Endothelial cell of umbilical vein (primary cell): ENCODE measurements at regions not wholly inside any gene's neighbourhood (a gene's known extent, or its start where the extent isn't known, plus 50 kb on each side); places are given as distances from the start of the nearest gene placed in this dataset.

Experiments
- BruUV-seq: library from RNA; stranded (reverse); fragments of 400-500 nt; replicated peaks from 2 replicates; lab custom pipeline; 2021; lab: Mats Ljungman, UMichigan
- CTCF ChIA-PET: fragments of 300-600, 350-600 bp; sonication (Branson Sonifier 250); formaldehyde crosslinking; loops from one replicate; lab custom pipeline; 2021; ENCODE audit warnings: antibody characterized with exemption, inconsistent platforms; lab: Charles Lee
- POLR2A ChIA-PET: fragments of 300-600, 350-600 bp; sonication (Branson Sonifier 250); formaldehyde crosslinking; loops from one replicate; lab custom pipeline; 2021; ENCODE audit warnings: antibody characterized with exemption, inconsistent platforms; lab: Charles Lee
- DNase-seq: peaks from one replicate; pipeline ENCODE4 v3.0.0-alpha.2; 2011; ENCODE audit warnings: low read depth, low spot score
- FAIRE-seq: peaks from 2 replicates; lab custom pipeline; 2011; peaks lifted over from hg19 to GRCh38; lab: Jason Lieb, UNC
- H2AFZ ChIP-seq: 2 replicates; pipeline ENCODE4 v1.6.0; 2012; ENCODE audit warnings: low read depth, low read length, control low read depth, inconsistent platforms
- H3K27ac ChIP-seq: 2 replicates; pipeline ENCODE4 v1.5.1; 2011; ENCODE audit warnings: low read depth, mild to moderate bottlenecking, control low read depth, low read length, moderate library complexity; ENCODE audit not compliant: insufficient read depth
- H3K27me3 ChIP-seq, 2 experiments: 2 replicates each; pipeline versions ENCODE4 v1.6.0 to v1.6.1; 2011; ENCODE audit warnings: low read length in 2 of 2, mixed read lengths in 1 of 2; ENCODE audit not compliant: control insufficient read depth in 2 of 2, insufficient read depth in 2 of 2
- H3K36me3 ChIP-seq, 2 experiments: 2 replicates in 1 of 2; 3 replicates in 1 of 2; pipeline ENCODE4 v1.5.1; 2011; ENCODE audit warnings: low read length in 2 of 2, mild to moderate bottlenecking in 1 of 2, moderate library complexity in 1 of 2; ENCODE audit not compliant: control insufficient read depth in 2 of 2, insufficient read depth in 2 of 2; ENCODE audit errors: extremely low read depth in 1 of 2
- H3K4me1 ChIP-seq: 3 replicates; pipeline ENCODE4 v1.5.1; 2011; ENCODE audit warnings: mild to moderate bottlenecking, low read length; ENCODE audit not compliant: control insufficient read depth, insufficient read depth; ENCODE audit errors: extremely low read depth
- H3K4me2 ChIP-seq: 2 replicates; pipeline ENCODE4 v1.6.1; 2011; ENCODE audit warnings: low read length, control low read depth, mixed read lengths; ENCODE audit not compliant: insufficient read depth
- H3K4me3 ChIP-seq, 3 experiments: fragments of 200-600 bp in 1 of 3; sonication (generic), shearing (Covaris generic) in 1 of 3; replicated peaks in 1 of 3; 2 replicates each; pipeline ENCODE4 v1.5.1; 2011 to 2016; ENCODE audit warnings: control low read depth in 3 of 3, low read length in 3 of 3, mild to moderate bottlenecking in 2 of 3, inconsistent platforms in 1 of 3, low read depth in 1 of 3, moderate library complexity in 1 of 3; ENCODE audit not compliant: insufficient read depth in 1 of 3
- H3K79me2 ChIP-seq: 2 replicates; pipeline ENCODE4 v1.6.0; 2012; ENCODE audit warnings: low read length, inconsistent platforms; ENCODE audit not compliant: control insufficient read depth, insufficient read depth
- H3K9ac ChIP-seq: replicated peaks from 2 replicates; pipeline ENCODE3; 2011; ENCODE audit warnings: low read length, control low read depth; ENCODE audit not compliant: insufficient read depth; ENCODE audit errors: extremely low read depth
- H3K9me1 ChIP-seq: replicated peaks from 3 replicates; pipeline ENCODE4 v1.6.0; 2011; ENCODE audit warnings: mild to moderate bottlenecking, low read length; ENCODE audit not compliant: control insufficient read depth, insufficient read depth; ENCODE audit errors: extremely low read depth
- H3K9me3 ChIP-seq: replicated peaks from 2 replicates; pipeline ENCODE4 v1.5.1; 2012; ENCODE audit warnings: low read length, inconsistent platforms; ENCODE audit not compliant: control insufficient read depth, insufficient read depth
- H4K20me1 ChIP-seq: replicated peaks from 2 replicates; pipeline ENCODE3; 2011; ENCODE audit warnings: mild to moderate bottlenecking, low read length; ENCODE audit not compliant: control insufficient read depth, insufficient read depth; ENCODE audit errors: extremely low read depth
- CTCF ChIP-seq, 2 donors: IDR thresholded peaks; 1 replicate in 1 of 2; 2 replicates in 1 of 2; pipeline ENCODE4 v1.5.1; 2011; ENCODE audit warnings: low read length in 2 of 2, mild to moderate bottlenecking in 2 of 2, moderate library complexity in 2 of 2, control low read depth in 1 of 2, inconsistent platforms in 1 of 2, low read depth in 1 of 2; ENCODE audit not compliant: insufficient read depth in 1 of 2; ENCODE audit errors: extremely low read depth in 1 of 2
- EZH2 ChIP-seq: IDR thresholded peaks from 2 replicates; pipeline ENCODE4 v1.6.1; 2012; ENCODE audit warnings: borderline replicate concordance, low read depth, mild to moderate bottlenecking, moderate library complexity, low read length, inconsistent platforms; ENCODE audit not compliant: severe bottlenecking
- FOS ChIP-seq: IDR thresholded peaks from 2 replicates; pipeline ENCODE4 v1.6.1; 2011; ENCODE audit warnings: mild to moderate bottlenecking, low read length, moderate library complexity, borderline replicate concordance; ENCODE audit not compliant: insufficient read depth
- GATA2 ChIP-seq: IDR thresholded peaks from 2 replicates; pipeline ENCODE4 v1.7.0; 2011; ENCODE audit warnings: low read depth, mild to moderate bottlenecking, moderate library complexity, mixed read lengths, low read length; ENCODE audit not compliant: insufficient read length, insufficient read depth
- JUN ChIP-seq: IDR thresholded peaks from 2 replicates; pipeline ENCODE4 v1.6.1; 2011; ENCODE audit warnings: borderline replicate concordance, low read depth; ENCODE audit not compliant: insufficient read length, insufficient read depth
- MAX ChIP-seq: IDR thresholded peaks from 2 replicates; pipeline ENCODE4 v1.6.1; 2011; ENCODE audit not compliant: insufficient read depth, insufficient read length
- MYC ChIP-seq: IDR thresholded peaks from one replicate; pipeline ENCODE4 v1.6.1; 2011; ENCODE audit warnings: mild to moderate bottlenecking, low read depth, low read length
- POLR2A ChIP-seq: IDR thresholded peaks from 2 replicates; pipeline ENCODE4 v1.6.1; 2012; ENCODE audit warnings: low read depth, mild to moderate bottlenecking, control low read depth, low read length
- POLR2AphosphoS5 ChIP-seq: IDR thresholded peaks from 2 replicates; pipeline ENCODE4 v1.6.1; 2012; ENCODE audit warnings: low read depth, mild to moderate bottlenecking, control low read depth, low read length, moderate library complexity; ENCODE audit not compliant: insufficient read depth
- dilution Hi-C: fragments of 300-500 bp; cut with MboI; formaldehyde crosslinking; loops from one replicate; pipeline ENCODE4 v1.15.0; 2019; ENCODE audit warnings: low sequenced_read_pairs; ENCODE audit not compliant: extremely low pct_ligation_motif_present
- intact Hi-C: fragments of 100-400 bp; cut with micrococcal nuclease; formaldehyde crosslinking; loops from one replicate; pipeline ENCODE4 v1.10.0; 2022

- Histone ChIP-seq H3K9me1 (no peaks in the 10 kb centered on the region), H3K4me1 (no peaks in the 10 kb centered on the region), H4K20me1 (no peaks in the 10 kb centered on the region), H3K4me2 (no peak overlapping the region), H3K36me3 (no peaks in the 10 kb centered on the region), H3K27me3 (no peaks in the 10 kb centered on the region), H3K27ac (no peak overlapping the region), H3K9me3 (no peaks in the 10 kb centered on the region), H3K79me2 (no peaks in the 10 kb centered on the region), H3K4me3 (no peak overlapping the region), H3K9ac (no peak overlapping the region), H2AFZ (no peak overlapping the region)
- ChIA-PET POLR2A (no interaction called here), CTCF (no interaction called here)
- FAIRE-seq: no peak
- dilution Hi-C loops (no loop called here), intact Hi-C loops (no loop called here)
- BruUV-seq: no TSS peak
- TF ChIP-seq MYC (no peak), JUN (no peak)
- no peak for DNase-seq
Observed at GRCh38 chr5:13567819-13568218, 376.7 kb downstream of the DNAH5 start.

- intact Hi-C loops (no loop called here), dilution Hi-C loops (no loop called here)
- no peak overlapping the region for H3K27ac ChIP-seq
- H2AFZ ChIP-seq: no peak overlapping the region
- H3K9me3 ChIP-seq: no peaks in the 10 kb centered on the region
- CTCF ChIA-PET: no interaction called here
- no peak for TF ChIP-seq POLR2A
- TF ChIP-seq POLR2AphosphoS5: no peak
- TF ChIP-seq CTCF (IDR thresholded peaks at IDR 0.05; ENCODE audit: extremely low read depth in 1 of 2, insufficient read depth in 1 of 2, low read depth in 1 of 2, low read length in 2 of 2): no peak
- no peak for TF ChIP-seq MYC
- TF ChIP-seq JUN: no peak
- TF ChIP-seq GATA2: no peak
- TF ChIP-seq FOS: no peak
- TF ChIP-seq MAX: no peak
- TF ChIP-seq EZH2: no peak
- no peaks in the 10 kb centered on the region for H3K36me3 ChIP-seq
- BruUV-seq: no TSS peak
- no peaks in the 10 kb centered on the region for H3K27me3 ChIP-seq
- POLR2A ChIA-PET: no interaction called here
- no peaks in the 10 kb centered on the region for H3K79me2 ChIP-seq
- DNase-seq (no peak), FAIRE-seq (no peak)
- no peak overlapping the region for H3K9ac ChIP-seq
- no peaks in the 10 kb centered on the region for H3K4me1 ChIP-seq
- H3K9me1 ChIP-seq: no peaks in the 10 kb centered on the region
- H4K20me1 ChIP-seq: no peaks in the 10 kb centered on the region
- no peak overlapping the region for H3K4me3 ChIP-seq
- no peak overlapping the region for H3K4me2 ChIP-seq
Observed at GRCh38 chr5:13566871-13567339, 377.6 kb downstream of the DNAH5 start.
